Colonic mucosa (tissue), 4 donors: ENCODE measurements at regions not wholly inside any gene's neighbourhood (a gene's known extent, or its start where the extent isn't known, plus 50 kb on each side); places are given as distances from the start of the nearest gene placed in this dataset.

ENCODE experiments used
- DNase-seq: peaks from one replicate; pipeline ENCODE4 v3.0.0-alpha.2; 2020
- H3K27ac ChIP-seq: fragments of 200-600 bp; one replicate; pipeline ENCODE4 v1.8.0; 2021
- H3K27me3 ChIP-seq: fragments of 200-600 bp; one replicate; pipeline ENCODE4 v1.8.0; 2021
- H3K36me3 ChIP-seq: fragments of 200-600 bp; one replicate; pipeline ENCODE4 v1.8.0; 2021
- H3K4me1 ChIP-seq: fragments of 200-600 bp; one replicate; pipeline ENCODE4 v1.8.0; 2021; ENCODE audit warnings: mild to moderate bottlenecking
- H3K4me3 ChIP-seq: fragments of 200-600 bp; one replicate; pipeline ENCODE4 v1.8.0; 2021
- H3K9ac ChIP-seq, 2 donors: one replicate each; pipeline ENCODE4 v1.7.0; 2013; ENCODE audit warnings: control low read depth in 2 of 2, low read depth in 2 of 2, low read length in 2 of 2
- H3K9me3 ChIP-seq: fragments of 200-600 bp; one replicate; pipeline ENCODE4 v1.8.0; 2021
- intact Hi-C: fragments of 100-400 bp; cut with DNase I; formaldehyde crosslinking; loops from one replicate; pipeline ENCODE4 v1.14.1; 2022
- TF ChIP-seq, protein P1 (sequence below): fragments of 200-600 bp; IDR thresholded peaks from one replicate; pipeline ENCODE4 v1.8.0; 2022; ENCODE audit warnings: antibody characterized with exemption, mild to moderate bottlenecking
- donor health status: healthy.
- donor health status: DM: no; HTN: no; CAD: no.
- donor health status: DM: no; HTN: no; CAD: no.

- H3K27ac ChIP-seq = no peak overlapping the region
- no peak for DNase-seq
- TF ChIP-seq, protein P1, sequence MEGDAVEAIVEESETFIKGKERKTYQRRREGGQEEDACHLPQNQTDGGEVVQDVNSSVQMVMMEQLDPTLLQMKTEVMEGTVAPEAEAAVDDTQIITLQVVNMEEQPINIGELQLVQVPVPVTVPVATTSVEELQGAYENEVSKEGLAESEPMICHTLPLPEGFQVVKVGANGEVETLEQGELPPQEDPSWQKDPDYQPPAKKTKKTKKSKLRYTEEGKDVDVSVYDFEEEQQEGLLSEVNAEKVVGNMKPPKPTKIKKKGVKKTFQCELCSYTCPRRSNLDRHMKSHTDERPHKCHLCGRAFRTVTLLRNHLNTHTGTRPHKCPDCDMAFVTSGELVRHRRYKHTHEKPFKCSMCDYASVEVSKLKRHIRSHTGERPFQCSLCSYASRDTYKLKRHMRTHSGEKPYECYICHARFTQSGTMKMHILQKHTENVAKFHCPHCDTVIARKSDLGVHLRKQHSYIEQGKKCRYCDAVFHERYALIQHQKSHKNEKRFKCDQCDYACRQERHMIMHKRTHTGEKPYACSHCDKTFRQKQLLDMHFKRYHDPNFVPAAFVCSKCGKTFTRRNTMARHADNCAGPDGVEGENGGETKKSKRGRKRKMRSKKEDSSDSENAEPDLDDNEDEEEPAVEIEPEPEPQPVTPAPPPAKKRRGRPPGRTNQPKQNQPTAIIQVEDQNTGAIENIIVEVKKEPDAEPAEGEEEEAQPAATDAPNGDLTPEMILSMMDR = no peak
- no peaks in the 10 kb centered on the region for H3K36me3 ChIP-seq
- no peaks in the 10 kb centered on the region for H3K9me3 ChIP-seq
- no peak overlapping the region for H3K4me3 ChIP-seq
- no peaks in the 10 kb centered on the region for H3K4me1 ChIP-seq
- no peak overlapping the region for H3K9ac ChIP-seq
- intact Hi-C loops = no loop called here
- no peaks in the 10 kb centered on the region for H3K27me3 ChIP-seq
Measured at GRCh38 chr14:44309331-44309730, 197.8 kb downstream of the FSCB start.

- Histone ChIP-seq H3K4me1 (no peaks in the 10 kb centered on the region), H3K36me3 (no peaks in the 10 kb centered on the region), H3K27ac (no peak overlapping the region), H3K9ac (no peak overlapping the region), H3K9me3 (no peaks in the 10 kb centered on the region), H3K27me3 (no peaks in the 10 kb centered on the region), H3K4me3 (no peak overlapping the region)
- intact Hi-C loops = no loop called here
- no peak for DNase-seq
- TF ChIP-seq, protein P1 = no peak
Measured at GRCh38 chr14:44300916-44301315, 206.2 kb downstream of the FSCB start.

- intact Hi-C loops = no loop called here
- TF ChIP-seq, protein P1 = no peak
- H3K4me1 ChIP-seq = no peaks in the 10 kb centered on the region
- no peak for DNase-seq
- H3K27ac ChIP-seq = no peak overlapping the region
- no peak overlapping the region for H3K4me3 ChIP-seq
- no peaks in the 10 kb centered on the region for H3K27me3 ChIP-seq
- no peaks in the 10 kb centered on the region for H3K36me3 ChIP-seq
- H3K9me3 ChIP-seq = no peaks in the 10 kb centered on the region
- no peak overlapping the region for H3K9ac ChIP-seq
Measured at GRCh38 chr14:44297437-44297836, 209.6 kb downstream of the FSCB start.

GRCh38 chr14:44291366-44291915 is 215.6 kb downstream of the FSCB start:
- Histone ChIP-seq H3K4me3 (no peak overlapping the region), H3K36me3 (no peaks in the 10 kb centered on the region), H3K9me3 (no peaks in the 10 kb centered on the region), H3K27me3 (no peaks in the 10 kb centered on the region), H3K9ac (no peak overlapping the region), H3K27ac (no peak overlapping the region), H3K4me1 (no peaks in the 10 kb centered on the region)
- intact Hi-C loops = no loop called here
- TF ChIP-seq, protein P1 = no peak
- DNase-seq = no peak

DNA sequence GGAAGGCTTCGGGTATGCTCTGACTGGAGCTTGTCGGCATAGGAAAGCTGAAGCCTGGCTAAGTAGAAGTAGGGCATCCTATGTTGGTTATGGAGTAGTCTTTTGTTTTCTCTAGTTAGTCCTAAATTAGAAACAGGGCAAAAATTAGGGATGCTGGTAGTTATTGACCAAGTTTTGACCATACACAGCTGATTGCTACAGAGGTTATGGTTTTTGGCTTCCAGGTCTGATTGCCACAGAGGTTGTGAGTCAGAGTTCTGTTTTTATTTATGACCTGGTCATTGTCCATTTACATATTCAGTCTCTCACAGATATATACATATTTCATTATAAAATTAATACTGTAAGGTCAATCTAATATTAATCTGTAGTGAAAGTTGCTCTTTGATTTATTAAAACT is 219.2 kb downstream of the FSCB start:
- no peak for DNase-seq
- H3K4me1 ChIP-seq = no peaks in the 10 kb centered on the region
- H3K27me3 ChIP-seq = no peaks in the 10 kb centered on the region
- H3K4me3 ChIP-seq = no peak overlapping the region
- H3K36me3 ChIP-seq = no peaks in the 10 kb centered on the region
- TF ChIP-seq, protein P1 = no peak
- no peaks in the 10 kb centered on the region for H3K9me3 ChIP-seq
- intact Hi-C loops = no loop called here
- H3K9ac ChIP-seq = no peak overlapping the region
- no peak overlapping the region for H3K27ac ChIP-seq
